AG09309 (cell line): ENCODE measurements at regions not wholly inside any gene's neighbourhood (a gene's known extent, or its start where the extent isn't known, plus 50 kb on each side); places are given as distances from the start of the nearest gene placed in this dataset.
"Not testable (repeated sequence)": the region's sequence is repeated elsewhere in the genome, so short reads cannot be mapped to it uniquely, and the experiment has no call there.

Experiments
- DNase-seq: peaks from one replicate; pipeline ENCODE4 v3.0.0-alpha.2; 2010; ENCODE audit warnings: low read depth
- H3K4me3 ChIP-seq: 2 replicates; pipeline ENCODE4 v1.5.1; 2011; ENCODE audit warnings: mild to moderate bottlenecking, low read depth, low read length, moderate library complexity; ENCODE audit not compliant: control insufficient read depth
- CTCF ChIP-seq: IDR thresholded peaks from 2 replicates; pipeline ENCODE4 v1.5.1; 2011; ENCODE audit warnings: mild to moderate bottlenecking, low read depth, low read length, inconsistent platforms; ENCODE audit not compliant: insufficient read depth, control insufficient read depth; ENCODE audit errors: missing control alignments

GRCh38 chr12:59375633-59376032, 220.2 kb upstream of the SLC16A7 start:
- H3K4me3 ChIP-seq: no peak overlapping the region
- DNase-seq: no peak
- no peak for TF ChIP-seq CTCF

- no peak for TF ChIP-seq CTCF
- no peak for DNase-seq
These were observed 221.0 kb upstream of the SLC16A7 start for GRCh38 chr12:59374783-59375182.

GRCh38 chr12:59372956-59373355, 222.9 kb upstream of the SLC16A7 start:
- TF ChIP-seq CTCF: peak; percentile 61
- H3K4me3 ChIP-seq: no peak overlapping the region
- no peak for DNase-seq

More at GRCh38 chr12:59374783-59375182, 221.0 kb upstream of the SLC16A7 start:
- H3K4me3 ChIP-seq: no peak overlapping the region

- DNase-seq: no peak
- no peak overlapping the region for H3K4me3 ChIP-seq
- TF ChIP-seq CTCF: no peak
These were observed 224.9 kb upstream of the SLC16A7 start for GRCh38 chr12:59370933-59371332.

- TF ChIP-seq CTCF: no peak
- no peak for DNase-seq
- H3K4me3 ChIP-seq: no peak overlapping the region
These were observed 230.7 kb upstream of the SLC16A7 start for GRCh38 chr12:59365133-59365532.

- H3K4me3 ChIP-seq: no peak overlapping the region
- TF ChIP-seq CTCF: no peak
- DNase-seq: no peak
These were observed 238.0 kb upstream of the SLC16A7 start for GRCh38 chr12:59357811-59358210.

- DNase-seq, H3K4me3 ChIP-seq: not testable (repeated sequence)
- peak; percentile 38 for TF ChIP-seq CTCF
These were observed 249.6 kb upstream of the SLC16A7 start for GRCh38 chr12:59346248-59346647.
